Inflammatory macrophage treated with lipopolysaccharide for 1 hour (primary cell): ENCODE measurements at regions not wholly inside any gene's neighbourhood (a gene's known extent, or its start where the extent isn't known, plus 50 kb on each side); places are given as distances from the start of the nearest gene placed in this dataset.
A peak's percentile ranks its signal among the peaks of the same experiment; 100 is the strongest.

Experiments used
- DNase-seq, 2 donors: peaks; one replicate each; pipeline ENCODE4 v3.0.0-alpha.2; 2020 to 2022

- no peak for DNase-seq
Observed at GRCh38 chr11:115918576-115918975, 414.4 kb upstream of the CADM1 start.

- DNase-seq, result no peak
Observed at GRCh38 chr11:115916608-115917007, 412.4 kb upstream of the CADM1 start.

- DNase-seq, result peak; percentile 48 to 67
Observed at GRCh38 chr11:115912484-115912945, 408.3 kb upstream of the CADM1 start.

- DNase-seq, result no peak
Observed at GRCh38 chr11:115911613-115912346, 407.6 kb upstream of the CADM1 start.

GRCh38 chr11:115910379-115910778, 406.2 kb upstream of the CADM1 start:
- no peak for DNase-seq

- no peak for DNase-seq
Observed at GRCh38 chr11:115906171-115906570, 402.0 kb upstream of the CADM1 start.

GRCh38 chr11:115905341-115906000, 401.3 kb upstream of the CADM1 start:
- peak in 1 of 2 donors; percentile 39 for DNase-seq

- no peak for DNase-seq
Observed at GRCh38 chr11:115903179-115903578, 399.0 kb upstream of the CADM1 start.

GRCh38 chr11:115901069-115901468, 396.9 kb upstream of the CADM1 start:
- DNase-seq, result no peak

GRCh38 chr11:115900111-115900510, 395.9 kb upstream of the CADM1 start:
- DNase-seq, result no peak

- DNase-seq, result peak in 1 of 2 donors; percentile 62
Observed at GRCh38 chr11:115897707-115898106, 393.5 kb upstream of the CADM1 start.

- DNase-seq, result no peak
Observed at GRCh38 chr11:115896084-115896483, 391.9 kb upstream of the CADM1 start.

GRCh38 chr11:115895594-115895993, 391.4 kb upstream of the CADM1 start:
- DNase-seq, result no peak

- DNase-seq, result no peak
Observed at GRCh38 chr11:115894176-115894575, 390.0 kb upstream of the CADM1 start.

GRCh38 chr11:115893461-115894099, 389.4 kb upstream of the CADM1 start:
- no peak for DNase-seq

GRCh38 chr11:115892016-115892415, 387.8 kb upstream of the CADM1 start:
- no peak for DNase-seq

GRCh38 chr11:115891581-115891980, 387.4 kb upstream of the CADM1 start:
- peak in 1 of 2 donors; percentile 16 for DNase-seq

- DNase-seq, result no peak
Observed at GRCh38 chr11:115890500-115890899, 386.3 kb upstream of the CADM1 start.

- DNase-seq, result no peak
Observed at GRCh38 chr11:115889712-115890111, 385.5 kb upstream of the CADM1 start.

- no peak for DNase-seq
Observed at GRCh38 chr11:115887727-115888126, 383.5 kb upstream of the CADM1 start.

GRCh38 chr11:115887316-115887715, 383.1 kb upstream of the CADM1 start:
- DNase-seq, result no peak

GRCh38 chr11:115886422-115886733, 382.2 kb upstream of the CADM1 start:
- no peak for DNase-seq

GRCh38 chr11:115885535-115886421, 381.6 kb upstream of the CADM1 start:
- no peak for DNase-seq
